ENCODE measurements at regions not wholly inside any gene's neighbourhood (a gene's known extent, or its start where the extent isn't known, plus 50 kb on each side); places are given as distances from the start of the nearest gene placed in this dataset.

DNA sequence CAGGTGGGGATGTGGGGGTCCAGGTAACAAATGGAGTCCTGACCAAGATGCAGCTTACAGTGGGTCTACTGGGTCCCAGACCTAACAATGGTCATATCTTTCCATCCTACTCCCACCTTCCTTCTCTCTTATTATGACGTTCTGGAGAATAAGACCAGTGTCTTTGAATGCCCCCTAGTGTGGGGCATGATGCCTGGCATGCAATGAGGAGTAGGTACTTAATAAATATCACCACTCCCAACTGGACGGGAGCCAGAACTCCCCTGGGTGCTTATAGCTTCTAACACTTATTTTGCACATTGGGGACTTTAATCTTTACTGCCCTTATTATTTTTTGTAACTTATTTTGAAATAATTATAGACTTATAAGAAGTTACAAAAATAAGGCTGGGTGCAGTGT, 98.2 kb downstream of the NDFIP1 start:
- no peak for DNase-seq
- Histone ChIP-seq H3K27ac (ENCODE audit: low read depth in 2 of 2, low read length in 2 of 2) (no peak overlapping the region), H3K4me1 (ENCODE audit: control insufficient read depth in 2 of 3, insufficient read depth in 2 of 3, low read depth in 1 of 3, low read length in 3 of 3) (no peaks in the 10 kb centered on the region), H3K4me3 (ENCODE audit: low read length in 3 of 3) (no peak overlapping the region), H3K27me3 (ENCODE audit: control insufficient read depth, insufficient read depth, low read length) (no peaks in the 10 kb centered on the region), H3K9ac (ENCODE audit: low read length in 3 of 3) (no peak overlapping the region), H3K36me3 (ENCODE audit: control insufficient read depth in 2 of 3, insufficient read depth in 3 of 3, low read length in 3 of 3) (no peaks in the 10 kb centered on the region), H3K9me3 (ENCODE audit: control insufficient read depth in 2 of 3, insufficient read depth in 1 of 3, low read length in 3 of 3) (no peaks in the 10 kb centered on the region)
- FAIRE-seq: no peak
- TF ChIP-seq, protein P1, sequence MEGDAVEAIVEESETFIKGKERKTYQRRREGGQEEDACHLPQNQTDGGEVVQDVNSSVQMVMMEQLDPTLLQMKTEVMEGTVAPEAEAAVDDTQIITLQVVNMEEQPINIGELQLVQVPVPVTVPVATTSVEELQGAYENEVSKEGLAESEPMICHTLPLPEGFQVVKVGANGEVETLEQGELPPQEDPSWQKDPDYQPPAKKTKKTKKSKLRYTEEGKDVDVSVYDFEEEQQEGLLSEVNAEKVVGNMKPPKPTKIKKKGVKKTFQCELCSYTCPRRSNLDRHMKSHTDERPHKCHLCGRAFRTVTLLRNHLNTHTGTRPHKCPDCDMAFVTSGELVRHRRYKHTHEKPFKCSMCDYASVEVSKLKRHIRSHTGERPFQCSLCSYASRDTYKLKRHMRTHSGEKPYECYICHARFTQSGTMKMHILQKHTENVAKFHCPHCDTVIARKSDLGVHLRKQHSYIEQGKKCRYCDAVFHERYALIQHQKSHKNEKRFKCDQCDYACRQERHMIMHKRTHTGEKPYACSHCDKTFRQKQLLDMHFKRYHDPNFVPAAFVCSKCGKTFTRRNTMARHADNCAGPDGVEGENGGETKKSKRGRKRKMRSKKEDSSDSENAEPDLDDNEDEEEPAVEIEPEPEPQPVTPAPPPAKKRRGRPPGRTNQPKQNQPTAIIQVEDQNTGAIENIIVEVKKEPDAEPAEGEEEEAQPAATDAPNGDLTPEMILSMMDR (IDR thresholded peaks at IDR 0.05; ENCODE audit: borderline replicate concordance, extremely low read depth, insufficient read depth): no peak
- intact Hi-C loops (cut with DNase I): no loop called here

DNA sequence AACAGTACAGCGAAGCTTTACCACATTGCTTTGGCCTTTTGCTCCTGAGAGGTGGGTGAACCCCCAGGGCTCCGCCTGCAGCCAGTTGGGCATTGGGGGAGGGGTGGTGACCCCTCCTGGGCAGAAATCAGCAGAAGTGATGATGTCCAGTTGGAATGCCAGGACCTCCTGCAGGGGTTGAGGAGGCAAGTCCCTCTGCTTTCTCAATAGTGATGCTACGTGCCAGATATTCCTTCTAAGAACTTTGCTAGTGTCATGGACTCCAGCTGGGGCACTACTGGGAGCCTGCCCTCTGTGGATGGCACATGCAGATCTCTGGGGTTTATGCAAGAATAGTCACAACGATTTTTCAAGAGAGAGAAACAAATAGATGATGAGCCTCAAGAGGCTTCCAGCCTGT, 95.6 kb downstream of the NDFIP1 start:
- TF ChIP-seq, protein P1 (IDR thresholded peaks at IDR 0.05; ENCODE audit: borderline replicate concordance, extremely low read depth, insufficient read depth): no peak
- Histone ChIP-seq H3K27ac (ENCODE audit: low read depth in 2 of 2, low read length in 2 of 2) (no peak overlapping the region), H3K27me3 (ENCODE audit: control insufficient read depth, insufficient read depth, low read length) (no peaks in the 10 kb centered on the region), H3K9ac (ENCODE audit: low read length in 3 of 3) (no peak overlapping the region), H3K9me3 (ENCODE audit: control insufficient read depth in 2 of 3, insufficient read depth in 1 of 3, low read length in 3 of 3) (no peaks in the 10 kb centered on the region), H3K4me1 (ENCODE audit: control insufficient read depth in 2 of 3, insufficient read depth in 2 of 3, low read depth in 1 of 3, low read length in 3 of 3) (no peaks in the 10 kb centered on the region), H3K36me3 (ENCODE audit: control insufficient read depth in 2 of 3, insufficient read depth in 3 of 3, low read length in 3 of 3) (no peaks in the 10 kb centered on the region), H3K4me3 (ENCODE audit: low read length in 3 of 3) (no peak overlapping the region)
- no peak for DNase-seq
- no peak for FAIRE-seq
- intact Hi-C loops (cut with DNase I): no loop called here

Measured in kidney (tissue), 13 donors.